ENCODE measurements at regions not wholly inside any gene's neighbourhood (a gene's known extent, or its start where the extent isn't known, plus 50 kb on each side); places are given as distances from the start of the nearest gene placed in this dataset.

- H3K4me3 Mint-ChIP-seq = no peak overlapping the region
- H3K27me3 Mint-ChIP-seq (ENCODE audit: low read depth, poor library complexity) = peaks cover 65% of the 10 kb centered on the region
- H3K36me3 Mint-ChIP-seq (ENCODE audit: low read depth) = no peaks in the 10 kb centered on the region
- no peak overlapping the region for H3K27ac Mint-ChIP-seq
- no peaks in the 10 kb centered on the region for H3K9me3 Mint-ChIP-seq
- TF ChIP-seq CTCF (IDR thresholded peaks at IDR 0.05) = no peak
- peaks cover 12% of the 10 kb centered on the region for H3K4me1 Mint-ChIP-seq
- DNase-seq = no peak
Measured at GRCh38 chr1:36559061-36559460, 76.3 kb upstream of the CSF3R start.

- H3K4me1 Mint-ChIP-seq = peaks cover 12% of the 10 kb centered on the region
- no peak overlapping the region for H3K4me3 Mint-ChIP-seq
- DNase-seq = no peak
- H3K27ac Mint-ChIP-seq = no peak overlapping the region
- H3K9me3 Mint-ChIP-seq = no peaks in the 10 kb centered on the region
- H3K36me3 Mint-ChIP-seq (ENCODE audit: low read depth) = no peaks in the 10 kb centered on the region
- TF ChIP-seq CTCF (IDR thresholded peaks at IDR 0.05) = no peak
- H3K27me3 Mint-ChIP-seq (ENCODE audit: low read depth, poor library complexity) = peaks cover 64% of the 10 kb centered on the region
Measured at GRCh38 chr1:36557041-36558000, 74.6 kb upstream of the CSF3R start.

- no peak for DNase-seq
- no peaks in the 10 kb centered on the region for H3K36me3 Mint-ChIP-seq (ENCODE audit: low read depth)
- TF ChIP-seq CTCF (IDR thresholded peaks at IDR 0.05) = no peak
- H3K4me3 Mint-ChIP-seq = no peak overlapping the region
- peaks cover 75% of the 10 kb centered on the region for H3K27me3 Mint-ChIP-seq (ENCODE audit: low read depth, poor library complexity)
- H3K27ac Mint-ChIP-seq = no peak overlapping the region
- H3K4me1 Mint-ChIP-seq = peaks cover 12% of the 10 kb centered on the region
- no peaks in the 10 kb centered on the region for H3K9me3 Mint-ChIP-seq
Measured at GRCh38 chr1:36555041-36555440, 72.3 kb upstream of the CSF3R start.

- H3K9me3 Mint-ChIP-seq = no peaks in the 10 kb centered on the region
- peaks cover 76% of the 10 kb centered on the region for H3K27me3 Mint-ChIP-seq (ENCODE audit: low read depth, poor library complexity)
- H3K4me3 Mint-ChIP-seq = no peak overlapping the region
Measured at GRCh38 chr1:36554323-36554628, 71.6 kb upstream of the CSF3R start.

GRCh38 chr1:36553591-36554322 lies 71.0 kb upstream of the CSF3R start:
- H3K4me1 Mint-ChIP-seq = peaks cover 12% of the 10 kb centered on the region
- peak; percentile 88 for DNase-seq
- H3K27me3 Mint-ChIP-seq (ENCODE audit: low read depth, poor library complexity) = peaks cover 80% of the 10 kb centered on the region
- no peaks in the 10 kb centered on the region for H3K36me3 Mint-ChIP-seq (ENCODE audit: low read depth)
- no peak overlapping the region for H3K4me3 Mint-ChIP-seq
- no peak overlapping the region for H3K27ac Mint-ChIP-seq
- peak; percentile 77 for TF ChIP-seq CTCF (IDR thresholded peaks at IDR 0.05)
- H3K9me3 Mint-ChIP-seq = no peaks in the 10 kb centered on the region

More at GRCh38 chr1:36554323-36554628, 71.6 kb upstream of the CSF3R start:
- DNase-seq = no peak
- no peak for TF ChIP-seq CTCF (IDR thresholded peaks at IDR 0.05)
- Mint-ChIP-seq H3K27ac (no peak overlapping the region), H3K4me1 (peaks cover 12% of the 10 kb centered on the region), H3K36me3 (ENCODE audit: low read depth) (no peaks in the 10 kb centered on the region)
